Chondrocyte (in vitro differentiated cells): ENCODE measurements at regions not wholly inside any gene's neighbourhood (a gene's known extent, or its start where the extent isn't known, plus 50 kb on each side); places are given as distances from the start of the nearest gene placed in this dataset.

Experiments
- DNase-seq: peaks from one replicate; pipeline ENCODE4 v3.0.0; 2021; ENCODE audit warnings: mixed read lengths, low spot score
- H3K27ac Mint-ChIP-seq: one replicate; pipeline ENCODE4 v1.8.0; 2021; ENCODE audit warnings: mild to moderate bottlenecking, moderate library complexity, mixed read lengths; ENCODE audit not compliant: unreplicated experiment
- H3K27me3 Mint-ChIP-seq: 2 replicates; pipeline ENCODE4 v1.8.0; 2021; ENCODE audit warnings: low read depth, mixed read lengths
- H3K36me3 Mint-ChIP-seq: 2 replicates; pipeline ENCODE4 v1.8.0; 2021; ENCODE audit warnings: low read depth, mixed read lengths
- H3K4me1 Mint-ChIP-seq: 2 replicates; pipeline ENCODE4 v1.8.0; 2021; ENCODE audit warnings: low read depth, mild to moderate bottlenecking, mixed read lengths
- H3K4me3 Mint-ChIP-seq: one replicate; pipeline ENCODE4 v1.8.0; 2021; ENCODE audit warnings: mild to moderate bottlenecking, moderate library complexity, mixed read lengths; ENCODE audit not compliant: unreplicated experiment
- H3K9me3 Mint-ChIP-seq: 2 replicates; pipeline ENCODE4 v1.8.0; 2021; ENCODE audit warnings: low read depth, mixed read lengths
- CTCF ChIP-seq: fragments of 200-600 bp; sonication (generic); IDR thresholded peaks from 2 replicates; pipeline ENCODE4 v1.5.0; 2021; ENCODE audit warnings: antibody characterized with exemption, mild to moderate bottlenecking, moderate library complexity

- TF ChIP-seq CTCF: no peak
- no peak overlapping the region for H3K4me3 Mint-ChIP-seq
Measured at GRCh38 chr13:54356209-54356608, 1327.6 kb downstream of the OLFM4 start.

GRCh38 chr13:54356849-54357248 lies 1328.2 kb downstream of the OLFM4 start:
- no peak for TF ChIP-seq CTCF
- H3K36me3 Mint-ChIP-seq: no peaks in the 10 kb centered on the region
- H3K4me1 Mint-ChIP-seq: no peaks in the 10 kb centered on the region
- H3K27me3 Mint-ChIP-seq: peaks cover 1% of the 10 kb centered on the region
- no peak overlapping the region for H3K27ac Mint-ChIP-seq
- no peak for DNase-seq
- H3K4me3 Mint-ChIP-seq: no peak overlapping the region
- H3K9me3 Mint-ChIP-seq: peaks cover 6% of the 10 kb centered on the region

More at GRCh38 chr13:54356209-54356608, 1327.6 kb downstream of the OLFM4 start:
- DNase-seq: no peak
- H3K9me3 Mint-ChIP-seq: peaks cover 6% of the 10 kb centered on the region
- H3K4me1 Mint-ChIP-seq: no peaks in the 10 kb centered on the region
- H3K36me3 Mint-ChIP-seq: no peaks in the 10 kb centered on the region
- no peak overlapping the region for H3K27ac Mint-ChIP-seq
- peaks cover 1% of the 10 kb centered on the region for H3K27me3 Mint-ChIP-seq

GRCh38 chr13:54357284-54357933 lies 1328.8 kb downstream of the OLFM4 start:
- no peak overlapping the region for H3K4me3 Mint-ChIP-seq
- TF ChIP-seq CTCF: no peak
- no peaks in the 10 kb centered on the region for H3K36me3 Mint-ChIP-seq
- H3K27ac Mint-ChIP-seq: no peak overlapping the region
- no peaks in the 10 kb centered on the region for H3K4me1 Mint-ChIP-seq
- peaks cover 6% of the 10 kb centered on the region for H3K9me3 Mint-ChIP-seq
- DNase-seq: no peak
- H3K27me3 Mint-ChIP-seq: peaks cover 1% of the 10 kb centered on the region

- peaks cover 1% of the 10 kb centered on the region for H3K27me3 Mint-ChIP-seq
- H3K9me3 Mint-ChIP-seq: peaks cover 6% of the 10 kb centered on the region
- no peak overlapping the region for H3K27ac Mint-ChIP-seq
- no peaks in the 10 kb centered on the region for H3K4me1 Mint-ChIP-seq
- H3K36me3 Mint-ChIP-seq: no peaks in the 10 kb centered on the region
- H3K4me3 Mint-ChIP-seq: no peak overlapping the region
- no peak for TF ChIP-seq CTCF
- DNase-seq: no peak
Measured at GRCh38 chr13:54361460-54361859, 1332.8 kb downstream of the OLFM4 start.

GRCh38 chr13:54366728-54367127 lies 1338.1 kb downstream of the OLFM4 start:
- TF ChIP-seq CTCF: no peak
- no peaks in the 10 kb centered on the region for H3K4me1 Mint-ChIP-seq
- peaks cover 10% of the 10 kb centered on the region for H3K9me3 Mint-ChIP-seq
- no peak overlapping the region for H3K27ac Mint-ChIP-seq
- no peak for DNase-seq
- H3K36me3 Mint-ChIP-seq: no peaks in the 10 kb centered on the region
- no peak overlapping the region for H3K4me3 Mint-ChIP-seq
- no peaks in the 10 kb centered on the region for H3K27me3 Mint-ChIP-seq
